ENCODE measurements at regions not wholly inside any gene's neighbourhood (a gene's known extent, or its start where the extent isn't known, plus 50 kb on each side); places are given as distances from the start of the nearest gene placed in this dataset.

DNA sequence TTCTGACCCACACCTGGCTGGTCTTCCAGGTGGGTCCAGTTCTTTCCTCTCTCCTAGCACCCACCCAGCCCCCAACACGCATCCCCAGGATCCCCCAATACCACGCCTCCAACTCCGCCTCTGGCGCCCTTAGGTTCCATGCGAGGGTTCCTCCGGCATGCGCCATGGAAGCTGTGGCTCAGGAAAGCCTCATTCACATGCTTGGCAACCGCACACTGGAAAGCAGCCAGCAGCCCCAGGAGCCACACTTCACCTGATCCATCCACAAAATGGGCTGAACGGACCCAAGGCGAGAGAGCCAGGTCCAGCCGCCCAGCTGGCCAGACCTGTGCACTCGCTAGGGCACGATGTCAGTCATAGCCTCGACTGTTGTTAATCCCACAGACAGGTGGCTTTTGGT, 161.2 kb downstream of the PSMG1 start:
- Histone ChIP-seq H4K20me1 (ENCODE audit: insufficient read depth) (no peaks in the 10 kb centered on the region), H3K27ac (no peak overlapping the region), H3K79me2 (ENCODE audit: low read depth) (no peaks in the 10 kb centered on the region), H3K9me2 (ENCODE audit: insufficient read depth) (no peaks in the 10 kb centered on the region), H3K9me3 (ENCODE audit: insufficient read depth, low read depth) (no peaks in the 10 kb centered on the region), H3K4me1 (replicated peaks; ENCODE audit: insufficient read depth) (peaks cover 22% of the 10 kb centered on the region), H3F3A (ENCODE audit: insufficient read depth, low read depth) (no peaks in the 10 kb centered on the region; the same call in 1 of the 2 replicates), H3K36me3 (ENCODE audit: low read depth) (no peaks in the 10 kb centered on the region), H3K4me3 (no peak overlapping the region), H3K27me3 (ENCODE audit: insufficient read depth, low read depth) (no peaks in the 10 kb centered on the region), H3K4me2 (no peak overlapping the region), H2AFZ (no peak overlapping the region)
- intact Hi-C loops (cut with micrococcal nuclease; ENCODE audit: unreplicated experiment): loop anchor here (2.0 to 5.0 kb wide), 3 partner anchors 27 to 185 kb away; no protein-coding TSS in a partner anchor
- ChIA-PET POLR2A (ENCODE audit: unreplicated experiment) (interaction anchor here (0.6 kb wide), 1 partner anchor 218 kb away, joined by 3 read pairs; no protein-coding TSS in a partner anchor), CTCF (no interaction called here)
- TF ChIP-seq CTCF (conservative IDR thresholded peaks at IDR 0.05) (no peak), EZH2 (IDR thresholded peaks at IDR 0.05; ENCODE audit: low read depth) (no peak)
- TSS peak; percentile 29 for BruUV-seq (replicated peaks)
- no peak for DNase-seq

GRCh38 chr21:39021478-39021832, 161.8 kb downstream of the PSMG1 start:
- intact Hi-C loops (cut with micrococcal nuclease; ENCODE audit: unreplicated experiment): loop anchor here (1.0 to 5.0 kb wide), 4 partner anchors 14 to 184 kb away; no protein-coding TSS in a partner anchor
- no TSS peak for BruUV-seq (replicated peaks)
- Histone ChIP-seq H3K4me3 (no peak overlapping the region), H3F3A (ENCODE audit: insufficient read depth, low read depth) (no peaks in the 10 kb centered on the region; the same call in 1 of the 2 replicates), H3K27me3 (ENCODE audit: insufficient read depth, low read depth) (no peaks in the 10 kb centered on the region), H3K27ac (no peak overlapping the region), H3K4me2 (peak overlapping the region; percentile 64), H3K79me2 (ENCODE audit: low read depth) (no peaks in the 10 kb centered on the region), H2AFZ (no peak overlapping the region), H3K9me3 (ENCODE audit: insufficient read depth, low read depth) (no peaks in the 10 kb centered on the region), H4K20me1 (ENCODE audit: insufficient read depth) (no peaks in the 10 kb centered on the region), H3K36me3 (ENCODE audit: low read depth) (no peaks in the 10 kb centered on the region), H3K9me2 (ENCODE audit: insufficient read depth) (no peaks in the 10 kb centered on the region), H3K4me1 (replicated peaks; ENCODE audit: insufficient read depth) (peaks cover 22% of the 10 kb centered on the region)
- DNase-seq: no peak
- POLR2A ChIA-PET (ENCODE audit: unreplicated experiment): interaction anchor here (0.6 to 0.7 kb wide), 2 partner anchors 27 to 116 kb away, joined by 13 to 24 read pairs; no protein-coding TSS in a partner anchor
- CTCF ChIA-PET: interaction anchor here (0.6 kb wide), 1 partner anchor 26 kb away, joined by 16 read pairs; no protein-coding TSS in a partner anchor
- TF ChIP-seq CTCF (conservative IDR thresholded peaks at IDR 0.05) (no peak), EZH2 (IDR thresholded peaks at IDR 0.05; ENCODE audit: low read depth) (no peak)

GRCh38 chr21:39020751-39021477, 162.3 kb downstream of the PSMG1 start:
- Histone ChIP-seq H2AFZ (peak overlapping the region; percentile 73), H4K20me1 (ENCODE audit: insufficient read depth) (no peaks in the 10 kb centered on the region), H3K4me3 (no peak overlapping the region), H3K4me2 (peak overlapping the region; percentile 64), H3K9me3 (ENCODE audit: insufficient read depth, low read depth) (no peaks in the 10 kb centered on the region), H3K79me2 (ENCODE audit: low read depth) (no peaks in the 10 kb centered on the region), H3K27ac (peak overlapping the region; percentile 56), H3F3A (ENCODE audit: insufficient read depth, low read depth) (no peaks in the 10 kb centered on the region; the same call in 1 of the 2 replicates), H3K27me3 (ENCODE audit: insufficient read depth, low read depth) (no peaks in the 10 kb centered on the region), H3K9me2 (ENCODE audit: insufficient read depth) (no peaks in the 10 kb centered on the region), H3K36me3 (ENCODE audit: low read depth) (no peaks in the 10 kb centered on the region), H3K4me1 (replicated peaks; ENCODE audit: insufficient read depth) (peaks cover 22% of the 10 kb centered on the region)
- intact Hi-C loops (cut with micrococcal nuclease; ENCODE audit: unreplicated experiment): loop anchor here (1.0 to 5.0 kb wide), 4 partner anchors 14 to 184 kb away; no protein-coding TSS in a partner anchor
- ChIA-PET CTCF (interaction anchor here (0.6 kb wide), 1 partner anchor 26 kb away, joined by 16 read pairs; no protein-coding TSS in a partner anchor), POLR2A (ENCODE audit: unreplicated experiment) (interaction anchor here (0.6 to 0.7 kb wide), 2 partner anchors 27 to 116 kb away, joined by 13 to 24 read pairs; no protein-coding TSS in a partner anchor)
- TF ChIP-seq CTCF (conservative IDR thresholded peaks at IDR 0.05): no peak
- no peak for TF ChIP-seq EZH2 (IDR thresholded peaks at IDR 0.05; ENCODE audit: low read depth)
- TSS peak; percentile 80 for BruUV-seq (replicated peaks)
- DNase-seq: peak; percentile 75 to 76

Measured in PC-9 (cell line).